TTC549 (cell line): ENCODE measurements at regions not wholly inside any gene's neighbourhood (a gene's known extent, or its start where the extent isn't known, plus 50 kb on each side); places are given as distances from the start of the nearest gene placed in this dataset.

Source experiments
- FAIRE-seq: peaks from 2 replicates; lab custom pipeline; 2012; peaks lifted over from hg19 to GRCh38; lab: Jason Lieb, UNC

GRCh38 chr4:71243091-71243833 lies 95.6 kb upstream of the SLC4A4 start:
- FAIRE-seq = no peak

GRCh38 chr4:71247706-71248105 lies 91.1 kb upstream of the SLC4A4 start:
- no peak for FAIRE-seq

GRCh38 chr4:71251261-71251660 lies 87.6 kb upstream of the SLC4A4 start:
- no peak for FAIRE-seq

GRCh38 chr4:71253545-71253944 lies 85.3 kb upstream of the SLC4A4 start:
- FAIRE-seq = no peak

GRCh38 chr4:71254451-71255012 lies 84.3 kb upstream of the SLC4A4 start:
- no peak for FAIRE-seq

GRCh38 chr4:71255976-71256375 lies 82.8 kb upstream of the SLC4A4 start:
- FAIRE-seq = no peak

- FAIRE-seq = no peak
Observed at GRCh38 chr4:71257761-71258160, 81.1 kb upstream of the SLC4A4 start.

GRCh38 chr4:71258323-71258722 lies 80.5 kb upstream of the SLC4A4 start:
- no peak for FAIRE-seq

GRCh38 chr4:71259280-71259679 lies 79.5 kb upstream of the SLC4A4 start:
- no peak for FAIRE-seq

- FAIRE-seq = no peak
Observed at GRCh38 chr4:71259911-71260331, 78.9 kb upstream of the SLC4A4 start.

GRCh38 chr4:71260544-71260943 lies 78.3 kb upstream of the SLC4A4 start:
- FAIRE-seq = no peak

GRCh38 chr4:71261001-71261400 lies 77.8 kb upstream of the SLC4A4 start:
- no peak for FAIRE-seq

- no peak for FAIRE-seq
Observed at GRCh38 chr4:71261633-71262121, 77.1 kb upstream of the SLC4A4 start.

- FAIRE-seq = no peak
Observed at GRCh38 chr4:71262161-71262560, 76.7 kb upstream of the SLC4A4 start.

GRCh38 chr4:71266090-71266794 lies 72.6 kb upstream of the SLC4A4 start:
- FAIRE-seq = no peak

- no peak for FAIRE-seq
Observed at GRCh38 chr4:71267244-71267643, 71.6 kb upstream of the SLC4A4 start.

GRCh38 chr4:71268166-71268565 lies 70.7 kb upstream of the SLC4A4 start:
- FAIRE-seq = no peak

- no peak for FAIRE-seq
Observed at GRCh38 chr4:71269233-71269632, 69.6 kb upstream of the SLC4A4 start.

GRCh38 chr4:71270901-71271300 lies 67.9 kb upstream of the SLC4A4 start:
- FAIRE-seq = no peak

GRCh38 chr4:71272976-71273375 lies 65.8 kb upstream of the SLC4A4 start:
- no peak for FAIRE-seq

- no peak for FAIRE-seq
Observed at GRCh38 chr4:71275004-71275403, 63.8 kb upstream of the SLC4A4 start.

- no peak for FAIRE-seq
Observed at GRCh38 chr4:71275570-71275969, 63.2 kb upstream of the SLC4A4 start.

- FAIRE-seq = no peak
Observed at GRCh38 chr4:71277353-71277752, 61.5 kb upstream of the SLC4A4 start.
